ENCODE measurements at regions not wholly inside any gene's neighbourhood (a gene's known extent, or its start where the extent isn't known, plus 50 kb on each side); places are given as distances from the start of the nearest gene placed in this dataset.

DNA sequence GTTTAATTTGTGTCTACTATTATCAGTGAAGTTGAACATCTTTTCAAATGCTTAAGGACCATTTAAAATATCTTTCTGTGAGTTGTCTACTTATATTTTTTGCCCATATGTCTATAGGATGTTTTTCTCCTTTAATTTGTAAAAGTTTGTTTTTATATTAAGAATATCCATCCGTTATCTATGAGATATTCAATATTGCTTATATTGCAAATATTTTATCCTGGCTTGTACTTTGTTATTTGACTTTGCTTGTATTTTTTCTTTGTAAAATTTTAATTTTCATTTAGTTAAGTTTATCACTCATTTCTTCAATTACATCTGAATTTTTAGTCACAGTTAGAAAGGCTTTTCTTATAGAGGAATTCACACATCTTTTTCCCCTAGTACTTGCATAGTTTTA is 117.0 kb upstream of the MLIP start:
- POLR2A ChIA-PET = no interaction called here
- no CpG with 5 or more reads among the region's 1 CpG for WGBS (ENCODE audit: insufficient coverage)

DNA sequence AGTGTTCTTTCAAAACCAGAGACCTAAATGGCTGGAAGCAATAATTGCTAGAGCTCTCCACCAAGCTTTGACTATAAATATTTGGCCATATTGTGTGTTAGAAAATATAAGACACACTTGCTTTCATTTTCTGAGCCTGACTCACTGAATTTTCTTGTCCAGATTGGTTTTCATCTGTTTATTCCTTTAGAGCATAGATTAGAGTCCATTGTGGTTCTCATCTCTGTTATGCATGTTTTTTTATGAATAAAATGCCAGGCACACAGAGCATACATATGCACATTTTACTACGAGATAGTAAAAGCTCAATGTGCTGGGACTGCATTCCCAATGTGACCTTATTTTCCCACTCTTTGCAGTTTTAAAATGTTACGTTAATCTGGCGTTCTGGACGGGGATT is 115.3 kb upstream of the MLIP start:
- Mint-ChIP-seq H3K27ac (no peak overlapping the region), H3K9me3 (ENCODE audit: insufficient read depth) (no peaks in the 10 kb centered on the region), H3K4me3 (no peak overlapping the region), H3K4me1 (no peaks in the 10 kb centered on the region), H3K27me3 (peaks cover 4% of the 10 kb centered on the region)
- Histone ChIP-seq H3K4me3 (ENCODE audit: control extremely low read depth in 1 of 5, extremely low read depth in 1 of 5, insufficient read depth in 1 of 5, low read depth in 2 of 5, low read length in 4 of 5) (no peak overlapping the region), H3K4me2 (replicated peaks; ENCODE audit: low read depth, low read length, poor library complexity, severe bottlenecking) (no peak overlapping the region), H3K4me1 (ENCODE audit: control insufficient read depth in 2 of 2, insufficient read depth in 2 of 2, low read length in 2 of 2) (no peaks in the 10 kb centered on the region), H3K9me3 (ENCODE audit: control extremely low read depth in 1 of 3, control insufficient read depth in 2 of 3, insufficient read depth in 1 of 3, low read length in 2 of 3) (no peaks in the 10 kb centered on the region), H3K27me3 (replicated peaks in 1 of 4; ENCODE audit: control extremely low read depth in 1 of 4, control insufficient read depth in 3 of 4, insufficient read depth in 4 of 4, low read length in 3 of 4) (no peaks in the 10 kb centered on the region), H3K27ac (ENCODE audit: low read length in 2 of 2) (no peak overlapping the region), H3K79me2 (ENCODE audit: control insufficient read depth, insufficient read depth, low read length) (no peaks in the 10 kb centered on the region), H3K36me3 (replicated peaks in 1 of 2; ENCODE audit: control extremely low read depth in 1 of 2, control insufficient read depth in 1 of 2, extremely low read depth in 1 of 2, insufficient read depth in 2 of 2, low read length in 1 of 2) (no peaks in the 10 kb centered on the region), H2AFZ (ENCODE audit: insufficient read depth, low read depth, low read length, poor library complexity, severe bottlenecking) (no peak overlapping the region), H3K9ac (ENCODE audit: low read length) (no peak overlapping the region), H4K20me1 (ENCODE audit: control insufficient read depth, insufficient read depth, low read length, poor library complexity, severe bottlenecking) (no peaks in the 10 kb centered on the region)
- ChIA-PET POLR2A (no interaction called here), CTCF (no interaction called here)
- 89% methylated on average over 1 of the region's 4 CpGs for WGBS (ENCODE audit: insufficient coverage)
- TF ChIP-seq, protein P1, sequence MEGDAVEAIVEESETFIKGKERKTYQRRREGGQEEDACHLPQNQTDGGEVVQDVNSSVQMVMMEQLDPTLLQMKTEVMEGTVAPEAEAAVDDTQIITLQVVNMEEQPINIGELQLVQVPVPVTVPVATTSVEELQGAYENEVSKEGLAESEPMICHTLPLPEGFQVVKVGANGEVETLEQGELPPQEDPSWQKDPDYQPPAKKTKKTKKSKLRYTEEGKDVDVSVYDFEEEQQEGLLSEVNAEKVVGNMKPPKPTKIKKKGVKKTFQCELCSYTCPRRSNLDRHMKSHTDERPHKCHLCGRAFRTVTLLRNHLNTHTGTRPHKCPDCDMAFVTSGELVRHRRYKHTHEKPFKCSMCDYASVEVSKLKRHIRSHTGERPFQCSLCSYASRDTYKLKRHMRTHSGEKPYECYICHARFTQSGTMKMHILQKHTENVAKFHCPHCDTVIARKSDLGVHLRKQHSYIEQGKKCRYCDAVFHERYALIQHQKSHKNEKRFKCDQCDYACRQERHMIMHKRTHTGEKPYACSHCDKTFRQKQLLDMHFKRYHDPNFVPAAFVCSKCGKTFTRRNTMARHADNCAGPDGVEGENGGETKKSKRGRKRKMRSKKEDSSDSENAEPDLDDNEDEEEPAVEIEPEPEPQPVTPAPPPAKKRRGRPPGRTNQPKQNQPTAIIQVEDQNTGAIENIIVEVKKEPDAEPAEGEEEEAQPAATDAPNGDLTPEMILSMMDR (IDR thresholded peaks at IDR 0.05) = no peak
- TF ChIP-seq EZH2 (IDR thresholded peaks at IDR 0.05; ENCODE audit: borderline replicate concordance, insufficient read depth, low read depth, low read length, poor library complexity, severe bottlenecking) = no peak
- ATAC-seq (ENCODE audit: low read depth) = no peak
- no peak for DNase-seq
- intact Hi-C loops (cut with micrococcal nuclease) = no loop called here

More for the DNA sequence above, 117.0 kb upstream of the MLIP start:
- no peaks in the 10 kb centered on the region for H3K4me1 ChIP-seq (ENCODE audit: control insufficient read depth in 2 of 2, insufficient read depth in 2 of 2, low read length in 2 of 2)
- H3K27me3 ChIP-seq (replicated peaks in 1 of 4; ENCODE audit: control extremely low read depth in 1 of 4, control insufficient read depth in 3 of 4, insufficient read depth in 4 of 4, low read length in 3 of 4) = no peaks in the 10 kb centered on the region
- intact Hi-C loops (cut with micrococcal nuclease) = no loop called here
- no peak overlapping the region for H3K4me2 ChIP-seq (replicated peaks; ENCODE audit: low read depth, low read length, poor library complexity, severe bottlenecking)
- H3K79me2 ChIP-seq (ENCODE audit: control insufficient read depth, insufficient read depth, low read length) = no peaks in the 10 kb centered on the region
- no peak overlapping the region for H3K4me3 Mint-ChIP-seq
- ATAC-seq (ENCODE audit: low read depth) (no peak), DNase-seq (no peak)
- CTCF ChIA-PET = no interaction called here
- peaks cover 4% of the 10 kb centered on the region for H3K27me3 Mint-ChIP-seq
- no peaks in the 10 kb centered on the region for H3K9me3 ChIP-seq (ENCODE audit: control extremely low read depth in 1 of 3, control insufficient read depth in 2 of 3, insufficient read depth in 1 of 3, low read length in 2 of 3)
- no peak overlapping the region for H3K4me3 ChIP-seq (ENCODE audit: control extremely low read depth in 1 of 5, extremely low read depth in 1 of 5, insufficient read depth in 1 of 5, low read depth in 2 of 5, low read length in 4 of 5)
- H3K36me3 ChIP-seq (replicated peaks in 1 of 2; ENCODE audit: control extremely low read depth in 1 of 2, control insufficient read depth in 1 of 2, extremely low read depth in 1 of 2, insufficient read depth in 2 of 2, low read length in 1 of 2) = no peaks in the 10 kb centered on the region
- H3K9ac ChIP-seq (ENCODE audit: low read length) = no peak overlapping the region
- H3K4me1 Mint-ChIP-seq = no peaks in the 10 kb centered on the region
- no peak overlapping the region for H2AFZ ChIP-seq (ENCODE audit: insufficient read depth, low read depth, low read length, poor library complexity, severe bottlenecking)
- no peaks in the 10 kb centered on the region for H4K20me1 ChIP-seq (ENCODE audit: control insufficient read depth, insufficient read depth, low read length, poor library complexity, severe bottlenecking)
- H3K27ac ChIP-seq (ENCODE audit: low read length in 2 of 2) = no peak overlapping the region
- no peak for TF ChIP-seq EZH2 (IDR thresholded peaks at IDR 0.05; ENCODE audit: borderline replicate concordance, insufficient read depth, low read depth, low read length, poor library complexity, severe bottlenecking)
- TF ChIP-seq, protein P1 (IDR thresholded peaks at IDR 0.05) = no peak
- no peaks in the 10 kb centered on the region for H3K9me3 Mint-ChIP-seq (ENCODE audit: insufficient read depth)
- H3K27ac Mint-ChIP-seq = no peak overlapping the region

All from B cell (primary cell).